ENCODE measurements at regions not wholly inside any gene's neighbourhood (a gene's known extent, or its start where the extent isn't known, plus 50 kb on each side); places are given as distances from the start of the nearest gene placed in this dataset.

GRCh38 chr5:52378237-52378636 lies 409.5 kb upstream of the ITGA1 start:
- TF ChIP-seq CTCF (IDR thresholded peaks at IDR 0.05) (no peak), EZH2 (IDR thresholded peaks at IDR 0.05) (no peak), EZH2phosphoT487 (IDR thresholded peaks at IDR 0.05) (no peak)

Data from neural progenitor cell (in vitro differentiated cells).